ENCODE measurements at regions not wholly inside any gene's neighbourhood (a gene's known extent, or its start where the extent isn't known, plus 50 kb on each side); places are given as distances from the start of the nearest gene placed in this dataset.

DNA sequence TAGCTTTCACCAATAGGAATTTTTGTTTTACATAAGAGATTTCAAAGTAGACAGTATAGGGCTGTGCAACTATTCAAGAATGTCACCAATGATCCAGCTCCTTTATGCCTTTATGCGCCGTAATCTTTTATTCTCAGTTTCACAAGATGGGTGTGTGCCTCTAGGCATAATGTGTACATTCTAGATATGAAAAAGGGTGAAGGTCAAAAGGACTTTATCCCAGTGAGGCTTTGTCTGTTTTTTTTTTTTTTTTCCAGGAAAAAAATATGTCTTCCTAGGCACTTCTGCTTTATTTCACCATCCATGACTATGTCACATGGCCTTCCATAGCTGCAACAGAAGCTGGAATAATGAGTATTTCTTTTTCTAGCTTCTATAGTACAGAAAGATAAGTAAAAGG, 142.3 kb upstream of the IGF1 start:
- no peak for TF ChIP-seq CTCF (conservative IDR thresholded peaks at IDR 0.05; ENCODE audit: low read depth, low read length)
- H3K4me3 ChIP-seq (ENCODE audit: low read length): no peak overlapping the region

DNA sequence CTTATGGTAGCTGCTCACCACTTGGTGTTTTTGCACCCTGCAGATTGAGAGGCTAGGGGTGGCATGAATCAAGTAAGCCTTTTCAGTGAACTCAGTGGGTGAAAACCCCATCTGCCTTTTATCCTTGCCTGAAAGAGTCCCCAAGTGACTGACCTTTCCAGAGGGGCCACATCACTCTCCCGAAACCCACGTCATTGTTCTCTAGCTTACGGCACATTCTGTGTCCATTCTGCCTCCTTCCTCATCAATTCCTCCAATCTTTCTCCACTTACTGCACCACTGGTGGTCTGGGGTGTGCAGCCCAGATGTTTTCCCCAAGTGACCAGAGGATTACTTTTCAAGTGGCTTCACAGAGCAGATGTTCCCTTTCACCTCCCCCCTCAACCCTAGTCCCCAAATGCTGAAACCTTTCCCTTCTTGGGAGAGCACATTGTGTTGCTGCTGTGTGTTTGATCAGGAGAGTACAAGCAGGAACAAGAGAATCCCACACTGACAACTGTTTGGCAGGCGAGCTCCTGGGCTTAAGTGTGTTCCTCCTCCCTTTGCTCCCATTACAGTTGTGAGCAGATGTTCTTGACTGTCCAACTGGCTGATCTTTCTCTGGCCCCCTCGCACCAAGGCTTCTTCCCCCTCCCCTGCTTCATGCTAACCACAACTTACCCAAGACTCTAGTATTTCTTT, 138.0 kb upstream of the IGF1 start:
- H3K4me3 ChIP-seq (ENCODE audit: low read length): no peak overlapping the region
- DNase-seq (ENCODE audit: low read depth): no peak
- TF ChIP-seq CTCF (conservative IDR thresholded peaks at IDR 0.05; ENCODE audit: low read depth, low read length): no peak

More for the DNA sequence above, 142.3 kb upstream of the IGF1 start:
- DNase-seq (ENCODE audit: low read depth): no peak

- no peak overlapping the region for H3K4me3 ChIP-seq (ENCODE audit: low read length)
- DNase-seq (ENCODE audit: low read depth): no peak
- TF ChIP-seq CTCF (conservative IDR thresholded peaks at IDR 0.05; ENCODE audit: low read depth, low read length): no peak
These were observed 136.3 kb upstream of the IGF1 start for GRCh38 chr12:102616692-102617091.

DNA sequence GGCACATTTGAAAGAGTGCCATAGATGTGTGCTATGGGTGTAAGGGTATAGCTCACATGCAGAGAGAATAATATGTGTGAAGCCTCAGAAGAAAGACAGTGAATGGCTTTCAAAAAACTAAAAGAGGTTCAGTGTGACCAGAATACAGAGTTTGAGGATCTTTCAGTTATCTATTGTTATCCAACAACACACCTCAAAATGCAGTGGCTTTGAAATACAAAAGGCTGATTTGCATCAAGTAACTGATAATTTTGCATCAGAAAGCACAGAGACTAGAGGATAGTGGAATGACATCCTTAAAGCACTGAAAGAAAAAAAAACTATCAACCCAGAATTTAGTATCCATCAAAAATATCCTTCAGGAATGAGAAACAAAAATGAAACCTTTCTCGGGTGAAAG, 131.6 kb upstream of the IGF1 start:
- TF ChIP-seq CTCF (conservative IDR thresholded peaks at IDR 0.05; ENCODE audit: low read depth, low read length): no peak
- no peak for DNase-seq (ENCODE audit: low read depth)

GRCh38 chr12:102609996-102610395, 129.6 kb upstream of the IGF1 start:
- no peak for DNase-seq (ENCODE audit: low read depth)
- no peak overlapping the region for H3K4me3 ChIP-seq (ENCODE audit: low read length)
- no peak for TF ChIP-seq CTCF (conservative IDR thresholded peaks at IDR 0.05; ENCODE audit: low read depth, low read length)

More for the DNA sequence above, 131.6 kb upstream of the IGF1 start:
- H3K4me3 ChIP-seq (ENCODE audit: low read length): no peak overlapping the region

DNA sequence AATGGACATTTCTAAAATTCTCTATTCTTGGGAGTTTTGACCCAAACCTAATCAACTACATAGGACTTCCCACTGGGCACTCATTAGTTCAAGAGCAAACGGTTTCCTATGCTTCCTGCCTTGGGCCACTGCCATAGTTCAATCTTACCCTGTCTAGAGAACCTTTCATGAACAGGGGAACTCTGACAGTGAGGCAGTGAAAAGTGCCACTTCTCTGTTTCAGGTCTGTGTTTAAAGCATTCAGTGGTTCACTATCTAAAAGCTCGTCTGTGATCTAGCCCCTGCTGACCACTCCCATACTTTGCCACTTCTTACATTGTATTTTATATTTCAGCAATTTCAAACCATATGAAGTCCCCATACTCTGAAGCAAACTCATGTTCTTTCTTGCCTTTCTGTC, 122.7 kb upstream of the IGF1 start:
- no peak for TF ChIP-seq CTCF (conservative IDR thresholded peaks at IDR 0.05; ENCODE audit: low read depth, low read length)
- DNase-seq (ENCODE audit: low read depth): no peak
- H3K4me3 ChIP-seq (ENCODE audit: low read length): no peak overlapping the region

DNA sequence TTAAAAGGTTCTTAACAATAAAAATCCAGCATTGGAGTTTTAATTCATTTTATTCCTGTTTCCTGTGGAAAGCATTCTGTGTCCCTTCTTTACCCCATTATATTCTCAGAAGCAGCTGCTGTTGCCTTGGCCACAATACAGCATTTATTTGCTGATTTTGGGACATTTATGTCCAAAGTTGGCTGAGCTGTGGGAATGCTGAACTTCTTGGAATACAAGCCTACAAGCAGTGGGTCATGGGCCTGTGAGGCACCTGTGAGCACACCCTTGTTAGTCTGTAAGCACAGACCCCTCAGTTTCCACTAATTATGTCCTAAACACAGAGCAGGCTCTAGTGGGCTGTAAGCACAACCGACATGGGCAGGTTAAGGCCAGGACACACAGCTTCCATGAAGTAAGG, 122.2 kb upstream of the IGF1 start:
- TF ChIP-seq CTCF (conservative IDR thresholded peaks at IDR 0.05; ENCODE audit: low read depth, low read length): no peak
- no peak overlapping the region for H3K4me3 ChIP-seq (ENCODE audit: low read length)
- no peak for DNase-seq (ENCODE audit: low read depth)
